ENCODE measurements at regions not wholly inside any gene's neighbourhood (a gene's known extent, or its start where the extent isn't known, plus 50 kb on each side); places are given as distances from the start of the nearest gene placed in this dataset.
A peak's percentile ranks its signal among the peaks of the same experiment; 100 is the strongest.

GRCh38 chr3:23019596-23020300 is 183.4 kb upstream of the UBE2E2 start:
- in situ Hi-C loops (cut with HindIII; ENCODE audit: low sequenced_read_pairs): no loop called here
- H3K4me3 ChIP-seq (ENCODE audit: low read depth, low read length): no peak overlapping the region
- DNase-seq (ENCODE audit: low read depth, low spot score): peak; percentile 23
- TF ChIP-seq, protein P1, sequence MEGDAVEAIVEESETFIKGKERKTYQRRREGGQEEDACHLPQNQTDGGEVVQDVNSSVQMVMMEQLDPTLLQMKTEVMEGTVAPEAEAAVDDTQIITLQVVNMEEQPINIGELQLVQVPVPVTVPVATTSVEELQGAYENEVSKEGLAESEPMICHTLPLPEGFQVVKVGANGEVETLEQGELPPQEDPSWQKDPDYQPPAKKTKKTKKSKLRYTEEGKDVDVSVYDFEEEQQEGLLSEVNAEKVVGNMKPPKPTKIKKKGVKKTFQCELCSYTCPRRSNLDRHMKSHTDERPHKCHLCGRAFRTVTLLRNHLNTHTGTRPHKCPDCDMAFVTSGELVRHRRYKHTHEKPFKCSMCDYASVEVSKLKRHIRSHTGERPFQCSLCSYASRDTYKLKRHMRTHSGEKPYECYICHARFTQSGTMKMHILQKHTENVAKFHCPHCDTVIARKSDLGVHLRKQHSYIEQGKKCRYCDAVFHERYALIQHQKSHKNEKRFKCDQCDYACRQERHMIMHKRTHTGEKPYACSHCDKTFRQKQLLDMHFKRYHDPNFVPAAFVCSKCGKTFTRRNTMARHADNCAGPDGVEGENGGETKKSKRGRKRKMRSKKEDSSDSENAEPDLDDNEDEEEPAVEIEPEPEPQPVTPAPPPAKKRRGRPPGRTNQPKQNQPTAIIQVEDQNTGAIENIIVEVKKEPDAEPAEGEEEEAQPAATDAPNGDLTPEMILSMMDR (IDR thresholded peaks at IDR 0.05; ENCODE audit: low read depth, low read length): no peak

- no peak overlapping the region for H3K4me3 ChIP-seq (ENCODE audit: low read depth, low read length)
- TF ChIP-seq, protein P1 (IDR thresholded peaks at IDR 0.05; ENCODE audit: low read depth, low read length): no peak
- in situ Hi-C loops (cut with HindIII; ENCODE audit: low sequenced_read_pairs): no loop called here
- DNase-seq (ENCODE audit: low read depth, low spot score): no peak
These were observed 174.8 kb upstream of the UBE2E2 start for GRCh38 chr3:23028294-23028693.

DNA sequence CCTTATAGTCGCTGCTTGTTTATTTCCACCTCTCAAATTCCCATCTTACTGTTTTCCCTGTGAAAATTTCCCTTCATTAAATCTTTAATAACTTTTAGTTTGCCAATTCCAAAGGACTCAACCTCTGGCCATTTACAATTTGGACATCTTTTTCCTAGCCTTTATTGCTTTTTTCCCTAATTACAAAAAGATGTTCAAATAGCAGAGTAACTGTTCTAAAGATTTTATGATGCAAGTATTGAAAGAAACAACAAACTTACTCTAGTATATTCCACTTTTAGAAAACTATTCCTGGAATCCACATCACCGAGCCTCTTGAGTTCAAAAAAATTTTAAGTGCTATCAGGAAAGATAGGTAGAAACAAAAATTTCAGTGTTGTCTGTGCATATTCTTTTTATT is 174.1 kb upstream of the UBE2E2 start:
- in situ Hi-C loops (cut with HindIII; ENCODE audit: low sequenced_read_pairs): no loop called here
- no peak for DNase-seq (ENCODE audit: low read depth, low spot score)

DNA sequence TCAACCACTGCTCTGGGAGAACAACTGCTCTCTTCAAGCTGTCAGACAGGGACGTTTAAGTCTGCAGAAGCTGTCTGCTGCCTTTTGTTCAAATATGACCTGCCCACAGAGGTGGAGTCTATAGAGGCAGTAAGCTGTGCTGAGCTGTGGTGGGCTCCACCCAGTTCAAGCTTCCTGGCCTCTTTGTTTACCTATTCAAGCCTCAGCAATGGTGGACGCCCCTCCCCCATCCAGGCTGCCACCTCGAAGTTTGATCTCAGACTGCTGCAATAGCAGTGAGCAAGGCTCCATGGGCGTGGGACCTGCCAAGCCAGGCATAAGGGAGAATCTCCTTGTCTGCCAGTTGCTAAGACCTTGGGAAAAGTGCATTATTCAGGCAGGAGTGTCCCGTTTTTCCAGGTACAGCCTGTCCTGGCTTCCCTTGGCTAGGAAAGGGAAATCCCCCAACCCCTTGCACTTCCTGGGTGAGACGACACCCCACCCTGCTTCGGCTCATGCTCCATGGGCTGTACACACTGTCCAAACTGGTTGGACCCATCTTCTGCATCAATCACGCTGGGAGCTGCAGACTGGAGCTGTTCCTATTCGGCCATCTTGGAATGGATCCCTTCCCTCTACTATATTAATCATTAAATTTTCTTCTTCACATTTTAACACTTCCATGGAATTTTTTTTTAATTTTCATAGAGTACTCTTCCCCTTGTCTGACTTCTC is 167.0 kb upstream of the UBE2E2 start:
- DNase-seq (ENCODE audit: low read depth, low spot score): no peak
- in situ Hi-C loops (cut with HindIII; ENCODE audit: low sequenced_read_pairs): no loop called here
- no peak overlapping the region for H3K4me3 ChIP-seq (ENCODE audit: low read depth, low read length)
- TF ChIP-seq, protein P1 (IDR thresholded peaks at IDR 0.05; ENCODE audit: low read depth, low read length): no peak

More for the DNA sequence above, 174.1 kb upstream of the UBE2E2 start:
- TF ChIP-seq, protein P1 (IDR thresholded peaks at IDR 0.05; ENCODE audit: low read depth, low read length): no peak
- H3K4me3 ChIP-seq (ENCODE audit: low read depth, low read length): no peak overlapping the region

GRCh38 chr3:23036728-23037127 is 166.4 kb upstream of the UBE2E2 start:
- no peak overlapping the region for H3K4me3 ChIP-seq (ENCODE audit: low read depth, low read length)
- peak; percentile 22 for DNase-seq (ENCODE audit: low read depth, low spot score)
- in situ Hi-C loops (cut with HindIII; ENCODE audit: low sequenced_read_pairs): no loop called here
- TF ChIP-seq, protein P1 (IDR thresholded peaks at IDR 0.05; ENCODE audit: low read depth, low read length): no peak

DNA sequence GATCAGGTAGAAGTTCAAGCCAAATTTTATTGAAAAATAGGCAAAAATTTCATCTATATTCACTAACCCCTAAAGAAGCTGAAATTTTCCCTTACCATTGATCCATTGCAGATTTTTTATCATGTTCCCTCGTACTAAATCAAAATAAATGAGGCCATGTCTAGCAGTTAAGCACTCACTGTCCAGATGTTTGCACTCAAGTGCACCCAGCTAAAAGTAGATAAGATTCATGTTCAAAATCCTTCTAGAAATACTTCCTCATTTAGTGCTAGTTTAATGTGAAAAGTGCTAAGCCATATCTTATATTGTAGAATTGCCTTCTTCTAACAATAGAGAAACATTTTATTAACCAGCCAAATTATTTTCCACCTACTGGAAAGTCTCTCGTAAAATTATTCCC is 164.7 kb upstream of the UBE2E2 start:
- in situ Hi-C loops (cut with HindIII; ENCODE audit: low sequenced_read_pairs): no loop called here

More for the DNA sequence above, 164.7 kb upstream of the UBE2E2 start:
- DNase-seq (ENCODE audit: low read depth, low spot score): no peak
- TF ChIP-seq, protein P1 (IDR thresholded peaks at IDR 0.05; ENCODE audit: low read depth, low read length): no peak
- H3K4me3 ChIP-seq (ENCODE audit: low read depth, low read length): no peak overlapping the region

Measured in astrocyte of the spinal cord (primary cell).